SK-N-SH (cell line): ENCODE measurements at regions not wholly inside any gene's neighbourhood (a gene's known extent, or its start where the extent isn't known, plus 50 kb on each side); places are given as distances from the start of the nearest gene placed in this dataset.

Experiments used
- CTCF ChIA-PET: fragments of 300-600, 350-600 bp; formaldehyde crosslinking; extraction: SDS; loops from one replicate; lab custom pipeline; 2021; lab: Yijun Ruan, JAX
- POLR2A ChIA-PET: fragments of 350-600 bp; sonication (Branson Sonifier 250); formaldehyde crosslinking; extraction: SDS; loops from one replicate; lab custom pipeline; 2020; ENCODE audit warnings: antibody characterized with exemption, inconsistent platforms; lab: Yijun Ruan, JAX
- DNase-seq: peaks from one replicate; pipeline ENCODE4 v3.0.0; 2012
- H2AFZ ChIP-seq: fragments of 200-600 bp; sonication (generic); 2 replicates; pipeline ENCODE4 v1.8.1; 2016; ENCODE audit warnings: antibody characterized with exemption, mild to moderate bottlenecking, low read depth
- H3F3A ChIP-seq: fragments of 200-600 bp; sonication (generic); replicated peaks from 2 replicates; pipeline ENCODE3; 2016; ENCODE audit warnings: antibody characterized with exemption, mild to moderate bottlenecking; ENCODE audit not compliant: insufficient read depth
- H3K27ac ChIP-seq, 2 experiments: fragments of 200-500 bp in 1 of 2; fragments of 200-600 bp in 1 of 2; sonication (Bioruptor generic) in 1 of 2; sonication (generic), shearing (Covaris generic) in 1 of 2; 2 replicates each; pipeline versions ENCODE4 v1.5.1 to v1.6.1; 2014 to 2016; ENCODE audit warnings: low read depth in 2 of 2, inconsistent platforms in 1 of 2, low read length in 1 of 2, mild to moderate bottlenecking in 1 of 2, mixed read lengths in 1 of 2
- H3K27me3 ChIP-seq: fragments of 200-600 bp; sonication (generic), shearing (Covaris generic); 2 replicates; pipeline ENCODE4 v1.6.1; 2016; ENCODE audit warnings: mixed run types; ENCODE audit not compliant: insufficient read depth
- H3K36me3 ChIP-seq, 2 experiments: fragments of 200-500 bp in 1 of 2; fragments of 200-600 bp in 1 of 2; sonication (Bioruptor generic) in 1 of 2; sonication (generic) in 1 of 2; replicated peaks in 1 of 2; 2 replicates each; pipeline versions ENCODE3 to v1.5.1; 2014 to 2016; ENCODE audit warnings: low read length in 1 of 2, mild to moderate bottlenecking in 1 of 2; ENCODE audit not compliant: insufficient read depth in 2 of 2, control insufficient read depth in 1 of 2
- H3K4me1 ChIP-seq, 2 experiments: fragments of 200-500 bp in 1 of 2; fragments of 200-600 bp in 1 of 2; sonication (Bioruptor generic) in 1 of 2; sonication (generic), shearing (Covaris generic) in 1 of 2; 2 replicates each; pipeline versions ENCODE4 v1.5.1 to v1.6.1; 2014 to 2016; ENCODE audit warnings: low read depth in 1 of 2, low read length in 1 of 2, mixed run types in 1 of 2; ENCODE audit not compliant: insufficient read depth in 2 of 2, control insufficient read depth in 1 of 2
- H3K4me2 ChIP-seq: fragments of 200-600 bp; sonication (generic), shearing (Covaris generic); 2 replicates; pipeline ENCODE4 v1.6.1; 2017; ENCODE audit warnings: mixed run types
- H3K4me3 ChIP-seq, 2 experiments: fragments of 200-500 bp in 1 of 2; fragments of 200-600 bp in 1 of 2; sonication (Bioruptor generic) in 1 of 2; sonication (generic), shearing (Covaris generic) in 1 of 2; 2 replicates each; pipeline versions ENCODE4 v1.5.1 to v1.8.1; 2014 to 2016; ENCODE audit warnings: low read depth in 2 of 2, inconsistent platforms in 1 of 2, low read length in 1 of 2, mild to moderate bottlenecking in 1 of 2, mixed read lengths in 1 of 2, moderate library complexity in 1 of 2
- H3K79me2 ChIP-seq: fragments of 200-600 bp; sonication (generic); 2 replicates; pipeline ENCODE4 v1.8.1; 2017; ENCODE audit warnings: mild to moderate bottlenecking; ENCODE audit not compliant: insufficient read depth
- H3K9ac ChIP-seq: fragments of 200-600 bp; sonication (generic); 2 replicates; pipeline ENCODE4 v1.6.1; 2017; ENCODE audit warnings: mixed run types
- H3K9me2 ChIP-seq: fragments of 200-600 bp; sonication (generic); 2 replicates; pipeline ENCODE4 v1.6.1; 2017; ENCODE audit warnings: mixed run types
- H3K9me3 ChIP-seq: fragments of 200-600 bp; sonication (generic); 2 replicates; pipeline ENCODE4 v1.6.1; 2017; ENCODE audit warnings: mixed run types, mild to moderate bottlenecking, moderate library complexity
- H4K20me1 ChIP-seq: fragments of 200-600 bp; sonication (generic); 2 replicates; pipeline ENCODE4 v1.6.1; 2017; ENCODE audit warnings: mild to moderate bottlenecking, mixed run types; ENCODE audit not compliant: insufficient read depth
- ELF1 ChIP-seq: IDR thresholded peaks from 2 replicates; pipeline ENCODE4 v1.4.0; 2012
- EP300 ChIP-seq, 2 experiments: IDR thresholded peaks; 2 replicates each; pipeline versions ENCODE4 v1.4.0 to v1.6.1; 2012; ENCODE audit warnings: borderline replicate concordance in 1 of 2, low read depth in 1 of 2, low read length in 1 of 2
- FOSL2 ChIP-seq: IDR thresholded peaks from 2 replicates; pipeline ENCODE4 v1.4.0; 2012; ENCODE audit warnings: low read depth, mild to moderate bottlenecking, moderate library complexity, borderline replicate concordance
- FOXJ3 ChIP-seq: sonication (generic); formaldehyde crosslinking; IDR thresholded peaks from 2 replicates; pipeline ENCODE4 v1.5.1; 2020; ENCODE audit warnings: mild to moderate bottlenecking, missing genetic modification reagents
- GABPA ChIP-seq: IDR thresholded peaks from 2 replicates; pipeline ENCODE4 v1.4.0; 2012; ENCODE audit warnings: low read depth, mild to moderate bottlenecking
- MAX ChIP-seq: IDR thresholded peaks from 2 replicates; pipeline ENCODE4 v1.4.0; 2012; ENCODE audit warnings: low read depth
- NFIC ChIP-seq: IDR thresholded peaks from 2 replicates; pipeline ENCODE4 v1.4.0; 2012; ENCODE audit warnings: borderline replicate concordance
- RXRA ChIP-seq: IDR thresholded peaks from 2 replicates; pipeline ENCODE4 v1.4.0; 2012; ENCODE audit warnings: low read depth, mild to moderate bottlenecking, borderline replicate concordance
- TAF1 ChIP-seq: IDR thresholded peaks from 2 replicates; pipeline ENCODE4 v1.6.1; 2012; ENCODE audit warnings: low read depth, mild to moderate bottlenecking, low read length, moderate library complexity, borderline replicate concordance
- TCF12 ChIP-seq: IDR thresholded peaks from 2 replicates; pipeline ENCODE4 v1.4.0; 2012
- TEAD4 ChIP-seq: IDR thresholded peaks from 2 replicates; pipeline ENCODE4 v1.4.0; 2012; ENCODE audit warnings: mild to moderate bottlenecking, borderline replicate concordance; ENCODE audit not compliant: insufficient read depth
- USF1 ChIP-seq: IDR thresholded peaks from 2 replicates; pipeline ENCODE4 v1.4.0; 2012; ENCODE audit warnings: low read depth, borderline replicate concordance
- YY1 ChIP-seq: IDR thresholded peaks from 2 replicates; pipeline ENCODE4 v1.4.0; 2012; ENCODE audit warnings: low read depth, mild to moderate bottlenecking
- ZBTB33 ChIP-seq: IDR thresholded peaks from 2 replicates; pipeline ENCODE4 v1.4.0; 2012; ENCODE audit warnings: low read depth, borderline replicate concordance
- WGBS: methylation state at CpG from one replicate; pipeline ENCODE4 v1.1.6; 2017; ENCODE audit warnings: low lambda C conversion rate; 5-methylcytosine and 5-hydroxymethylcytosine counted together
- TF ChIP-seq, protein P1 (sequence below): IDR thresholded peaks from 2 replicates; pipeline ENCODE4; 2012
- TF ChIP-seq, protein P2 (sequence below): fragments of 150-350 bp; IDR thresholded peaks from 2 replicates; pipeline ENCODE4 v1.6.1; 2017; ENCODE audit warnings: antibody characterized with exemption, low read length, low read depth, borderline replicate concordance

DNA sequence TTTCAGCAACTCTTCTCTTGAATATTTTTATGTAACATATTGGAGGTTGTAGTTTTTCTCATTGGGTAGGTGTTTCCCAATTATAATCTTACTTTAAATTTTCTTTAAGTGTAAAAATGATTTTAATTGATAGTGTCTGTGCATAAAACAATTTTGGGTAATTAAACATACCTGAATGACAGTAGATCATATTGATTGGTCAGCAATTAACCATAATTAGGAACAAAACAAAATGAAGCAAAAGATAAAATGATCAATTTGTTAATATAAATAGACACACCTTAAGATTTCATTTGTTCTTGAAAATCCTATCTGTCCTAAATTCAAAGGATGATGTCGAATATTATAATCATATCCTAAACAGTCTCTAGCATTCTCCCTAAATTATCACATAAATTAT, 468.3 kb downstream of the PDZRN4 start:
- no peak overlapping the region for H3K9ac ChIP-seq
- 53% methylated on average over 1 of the region's 1 CpG for WGBS
- H3K9me3 ChIP-seq, result no peaks in the 10 kb centered on the region
- H3K9me2 ChIP-seq, result no peaks in the 10 kb centered on the region
- no peak overlapping the region for H2AFZ ChIP-seq
- DNase-seq, result no peak
- H3K4me3 ChIP-seq, result no peak overlapping the region
- ChIA-PET CTCF (no interaction called here), POLR2A (no interaction called here)
- H4K20me1 ChIP-seq, result no peaks in the 10 kb centered on the region
- H3K27me3 ChIP-seq, result no peaks in the 10 kb centered on the region
- H3K4me1 ChIP-seq, result no peaks in the 10 kb centered on the region
- no peaks in the 10 kb centered on the region for H3F3A ChIP-seq
- no peak overlapping the region for H3K4me2 ChIP-seq
- no peaks in the 10 kb centered on the region for H3K36me3 ChIP-seq
- no peaks in the 10 kb centered on the region for H3K79me2 ChIP-seq
- no peak overlapping the region for H3K27ac ChIP-seq
- TF ChIP-seq MAX (no peak), NFIC (no peak), ZBTB33 (no peak), TAF1 (no peak), RXRA (no peak), GABPA (no peak), FOSL2 (no peak), ELF1 (no peak), TCF12 (no peak), YY1 (no peak), FOXJ3 (no peak), USF1 (no peak), EP300 (IDR thresholded peaks at IDR 0.05; ENCODE audit: borderline replicate concordance in 1 of 2, low read depth in 1 of 2, low read length in 1 of 2) (no peak), TEAD4 (no peak)
- TF ChIP-seq, protein P1, sequence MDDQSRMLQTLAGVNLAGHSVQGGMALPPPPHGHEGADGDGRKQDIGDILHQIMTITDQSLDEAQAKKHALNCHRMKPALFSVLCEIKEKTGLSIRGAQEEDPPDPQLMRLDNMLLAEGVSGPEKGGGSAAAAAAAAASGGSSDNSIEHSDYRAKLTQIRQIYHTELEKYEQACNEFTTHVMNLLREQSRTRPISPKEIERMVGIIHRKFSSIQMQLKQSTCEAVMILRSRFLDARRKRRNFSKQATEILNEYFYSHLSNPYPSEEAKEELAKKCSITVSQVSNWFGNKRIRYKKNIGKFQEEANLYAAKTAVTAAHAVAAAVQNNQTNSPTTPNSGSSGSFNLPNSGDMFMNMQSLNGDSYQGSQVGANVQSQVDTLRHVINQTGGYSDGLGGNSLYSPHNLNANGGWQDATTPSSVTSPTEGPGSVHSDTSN, result no peak
- TF ChIP-seq, protein P2, sequence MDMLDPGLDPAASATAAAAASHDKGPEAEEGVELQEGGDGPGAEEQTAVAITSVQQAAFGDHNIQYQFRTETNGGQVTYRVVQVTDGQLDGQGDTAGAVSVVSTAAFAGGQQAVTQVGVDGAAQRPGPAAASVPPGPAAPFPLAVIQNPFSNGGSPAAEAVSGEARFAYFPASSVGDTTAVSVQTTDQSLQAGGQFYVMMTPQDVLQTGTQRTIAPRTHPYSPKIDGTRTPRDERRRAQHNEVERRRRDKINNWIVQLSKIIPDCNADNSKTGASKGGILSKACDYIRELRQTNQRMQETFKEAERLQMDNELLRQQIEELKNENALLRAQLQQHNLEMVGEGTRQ, result no peak
